NCI-H1048 (cell line): ENCODE measurements at regions not wholly inside any gene's neighbourhood (a gene's known extent, or its start where the extent isn't known, plus 50 kb on each side); places are given as distances from the start of the nearest gene placed in this dataset.
"Not testable (repeated sequence)": the region's sequence is repeated elsewhere in the genome, so short reads cannot be mapped to it uniquely, and the experiment has no call there.

ENCODE experiments used
- DNase-seq: peaks from one replicate; lab custom pipeline; 2025; lab: John Stamatoyannopoulos, UW

DNA sequence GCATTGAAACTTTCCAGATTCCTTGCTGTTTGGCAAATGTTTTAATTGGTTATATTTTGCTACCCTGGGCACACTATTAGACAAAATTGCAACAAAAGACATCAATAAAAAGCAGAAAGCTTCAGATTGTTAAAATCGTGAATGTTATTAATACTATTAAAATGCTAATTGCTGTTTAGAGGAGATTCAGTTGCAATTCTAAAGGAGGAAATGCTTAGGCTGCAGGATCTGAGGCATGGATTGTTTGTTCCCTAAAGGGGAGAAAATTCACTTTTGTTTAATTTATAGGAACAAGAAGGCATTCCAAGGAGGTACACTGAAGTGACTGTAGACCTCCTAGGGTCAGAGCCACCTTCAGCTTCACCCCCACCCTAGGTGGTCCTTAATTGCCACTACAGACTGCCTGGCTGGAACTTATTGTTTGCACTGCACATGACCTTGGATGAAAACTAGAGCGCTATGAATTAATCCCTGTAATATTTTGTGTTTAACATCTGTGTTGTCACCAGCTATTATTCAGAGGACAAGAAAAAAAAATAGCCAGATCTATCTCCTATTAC, 1266.9 kb upstream of the ADGRL2 start:
- no peak for DNase-seq

DNA sequence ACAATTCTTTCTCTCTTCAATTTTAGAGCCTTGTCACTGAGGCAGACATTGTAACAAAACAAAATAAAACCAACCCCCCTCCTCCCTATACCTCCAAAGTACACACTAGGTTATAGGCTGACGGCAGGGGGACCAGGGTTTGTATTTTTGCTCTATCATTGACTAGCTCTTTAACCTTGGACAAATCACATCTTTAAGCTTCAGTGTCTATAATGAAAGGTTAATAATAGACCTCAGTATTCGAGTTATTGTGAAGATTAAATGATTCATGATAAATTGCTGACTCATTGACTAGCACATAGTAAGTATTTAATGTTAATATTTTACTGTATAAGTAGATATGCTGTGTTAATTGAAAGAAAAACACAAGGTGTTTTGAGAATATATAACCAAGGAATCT, 1267.6 kb upstream of the ADGRL2 start:
- DNase-seq: no peak

DNA sequence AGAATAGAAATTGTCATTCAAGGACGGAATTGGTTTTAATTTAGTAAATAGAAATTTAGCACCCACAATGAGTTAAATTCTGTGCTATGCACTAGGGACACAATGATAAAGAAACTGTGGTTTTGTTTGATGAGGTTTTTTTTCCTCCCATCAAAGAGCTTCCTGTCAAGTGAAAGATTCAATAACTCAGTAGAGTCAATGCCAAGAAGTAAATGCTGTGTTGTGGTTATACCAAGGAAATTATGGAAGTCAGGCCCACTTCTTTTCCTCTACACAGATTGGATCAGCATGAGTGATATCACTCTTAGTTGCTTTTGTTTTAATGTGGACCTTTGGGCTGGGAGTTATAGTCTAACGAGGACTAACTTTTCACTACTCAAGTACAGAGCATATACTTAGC, 1269.6 kb upstream of the ADGRL2 start:
- no peak for DNase-seq

DNA sequence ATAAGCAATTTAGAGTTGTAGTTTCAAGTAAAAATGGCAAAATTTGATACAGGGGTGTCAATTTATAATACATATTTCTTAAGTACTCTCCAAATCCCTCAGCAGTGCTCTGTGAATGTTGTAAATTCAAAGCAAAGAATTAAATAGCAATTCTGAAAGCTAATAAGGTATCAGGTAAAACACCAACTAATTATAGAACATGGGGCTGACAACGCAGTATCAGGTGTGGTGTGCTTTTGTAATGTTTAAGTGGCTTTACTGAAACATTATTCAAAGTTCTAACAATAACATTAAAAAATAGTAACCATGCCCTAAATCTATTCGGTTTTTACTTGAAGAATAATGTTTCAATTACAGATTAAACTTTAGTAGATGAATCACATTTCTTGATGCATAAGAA, 1271.2 kb upstream of the ADGRL2 start:
- DNase-seq: no peak

DNA sequence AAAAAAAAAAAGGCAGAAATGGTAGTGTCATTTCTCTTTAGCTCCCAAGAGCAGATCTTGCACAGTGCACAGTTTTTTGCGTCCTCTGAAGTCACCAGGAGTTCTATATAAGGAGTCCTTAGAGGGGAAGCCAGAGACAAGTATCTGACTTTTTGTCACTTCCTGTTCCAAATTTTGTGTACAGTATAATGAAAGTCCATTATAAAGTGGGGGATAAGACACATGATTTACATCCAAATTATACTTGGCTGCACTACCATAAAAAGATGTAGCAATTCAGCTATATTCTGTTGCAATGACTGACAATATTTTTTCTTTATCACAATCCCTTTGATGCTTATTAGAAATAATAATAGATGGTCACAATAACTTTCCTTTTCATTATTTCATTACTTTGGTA, 1276.9 kb upstream of the ADGRL2 start:
- DNase-seq: no peak

DNA sequence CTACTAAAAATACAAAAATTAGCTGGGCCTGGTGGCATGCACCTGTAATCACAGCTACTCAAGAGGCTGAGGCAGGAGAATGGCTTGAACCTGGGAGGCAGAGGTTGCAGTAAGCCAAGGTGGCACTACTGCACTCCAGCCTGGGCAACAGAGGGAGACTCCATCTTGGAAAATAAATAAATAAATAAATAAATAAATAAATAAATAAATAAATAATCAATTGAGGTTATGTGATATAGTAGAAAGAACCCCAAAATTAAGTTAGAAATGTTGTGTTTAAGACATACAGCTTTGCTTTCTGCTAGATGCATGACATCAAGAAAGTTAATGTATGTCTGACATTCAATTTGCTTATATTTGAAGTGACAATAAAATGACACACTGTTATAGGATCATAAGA, 1277.7 kb upstream of the ADGRL2 start:
- DNase-seq: not testable (repeated sequence)

DNA sequence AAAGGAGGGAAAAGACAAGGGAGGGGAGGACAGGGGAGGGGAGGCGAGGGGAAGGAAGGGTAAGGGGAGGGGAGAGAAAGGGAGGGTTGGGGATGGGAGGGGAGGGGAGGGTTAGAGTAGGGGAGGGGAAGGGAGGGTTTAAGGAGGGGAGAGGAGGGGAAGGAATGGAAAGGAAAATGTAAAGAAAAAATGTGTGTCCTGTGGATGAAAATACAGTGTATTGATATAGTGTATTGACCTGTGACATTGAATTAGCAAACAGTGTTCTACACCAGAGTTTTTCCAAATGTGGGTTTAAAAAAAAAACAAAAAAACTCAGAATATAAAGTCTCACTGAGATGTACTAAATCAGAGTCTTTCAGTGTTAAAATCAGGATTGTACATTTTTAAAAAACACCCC, 1279.8 kb upstream of the ADGRL2 start:
- DNase-seq: no peak

DNA sequence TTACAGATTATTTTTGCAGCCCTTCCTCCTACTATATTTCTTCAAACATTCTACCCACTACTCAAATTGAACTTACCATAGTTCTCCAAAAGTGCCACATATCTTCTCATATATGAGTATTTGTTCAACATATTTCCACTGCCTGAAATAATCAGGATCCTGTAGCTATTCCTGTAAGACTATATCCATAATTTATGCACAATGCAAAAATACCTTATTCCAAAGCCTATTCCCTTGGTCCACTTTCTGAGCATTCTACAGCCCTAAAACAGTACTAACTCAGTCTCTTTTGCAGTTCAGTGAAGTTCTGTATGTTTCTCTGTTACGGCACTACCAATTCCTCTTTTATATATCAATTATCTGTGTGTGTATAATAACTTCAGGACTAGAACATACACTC, 1283.7 kb upstream of the ADGRL2 start:
- no peak for DNase-seq

DNA sequence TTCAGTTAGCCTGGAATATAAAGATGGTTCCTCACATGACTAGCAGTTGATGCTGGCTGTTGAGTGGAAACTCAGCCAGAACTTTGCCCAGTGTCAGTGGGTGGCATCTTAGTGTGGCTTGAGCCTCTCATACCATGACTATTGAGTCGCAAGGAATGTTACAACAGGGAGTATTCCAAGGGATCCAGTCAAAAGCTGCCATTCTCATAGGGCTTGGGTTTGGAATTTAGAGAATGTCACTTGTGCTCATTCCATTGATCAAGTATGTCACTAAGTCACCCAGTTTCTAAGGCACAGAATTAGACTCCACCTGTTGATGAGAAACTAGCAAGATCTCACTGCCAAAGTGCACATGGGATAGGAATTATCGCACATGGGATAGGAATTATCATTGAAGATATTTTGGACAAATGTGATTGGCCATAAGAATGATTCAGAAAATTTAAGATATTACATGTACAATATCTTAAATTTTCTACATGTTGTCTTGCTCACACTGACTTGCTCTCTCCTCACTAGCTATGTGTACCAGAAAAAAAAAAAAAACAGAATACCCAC, 1290.7 kb upstream of the ADGRL2 start:
- no peak for DNase-seq

DNA sequence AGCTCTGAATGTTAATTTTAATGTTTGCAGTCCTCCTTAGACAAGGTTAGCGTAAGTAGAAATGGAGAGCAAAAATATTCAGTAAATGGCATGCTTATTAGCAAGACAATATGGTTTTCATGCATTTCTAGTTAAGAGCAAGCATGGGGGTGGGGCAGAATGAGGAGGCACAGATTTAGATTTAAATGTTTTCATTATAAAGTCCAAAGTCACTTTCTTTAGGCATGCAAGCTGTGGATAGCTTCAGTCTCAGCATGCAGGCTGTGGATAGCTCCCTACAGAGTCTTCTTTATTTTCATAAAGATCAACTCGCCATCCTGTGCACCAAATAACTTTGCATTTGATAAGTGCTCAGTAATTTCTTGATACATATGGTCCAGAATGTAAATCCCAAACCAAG, 1294.5 kb upstream of the ADGRL2 start:
- DNase-seq: no peak

DNA sequence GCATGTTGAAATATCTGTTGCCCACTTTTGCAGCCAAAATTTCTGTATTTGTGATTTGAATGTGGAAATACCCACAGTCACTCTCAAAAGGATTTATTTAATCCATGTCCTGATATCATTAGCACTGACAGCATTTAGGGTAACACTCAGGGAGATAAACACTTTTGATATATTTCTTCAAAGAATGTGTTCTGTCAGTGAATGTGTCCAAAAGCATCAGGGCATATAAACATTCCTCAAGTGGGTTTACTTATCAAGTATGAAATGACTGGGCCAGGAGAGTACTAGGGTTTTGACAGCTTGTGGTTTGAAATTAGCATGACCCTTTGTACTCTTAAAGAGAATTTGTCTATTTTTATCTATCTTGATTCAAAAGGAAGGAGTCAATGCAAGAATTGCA, 1302.1 kb upstream of the ADGRL2 start:
- no peak for DNase-seq

DNA sequence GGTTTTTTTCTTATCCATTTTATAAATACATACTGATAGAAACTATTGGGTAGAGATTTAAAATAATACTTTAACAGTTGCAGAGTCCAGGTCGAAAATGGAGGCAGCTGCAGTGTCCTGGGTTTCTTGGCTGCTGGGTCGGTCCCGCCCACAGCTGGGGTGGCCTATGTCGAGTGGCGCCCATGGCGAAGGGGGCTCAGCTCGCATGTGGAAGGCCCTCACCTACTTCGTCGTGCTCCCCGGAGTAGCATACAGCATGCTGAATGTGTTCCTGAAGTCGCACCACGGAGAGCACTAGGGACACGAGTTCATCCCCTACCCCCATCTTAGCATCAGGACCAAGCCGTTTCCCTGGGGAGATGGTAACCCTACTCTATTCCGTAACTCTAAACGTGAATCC, 1304.9 kb upstream of the ADGRL2 start:
- DNase-seq: no peak

DNA sequence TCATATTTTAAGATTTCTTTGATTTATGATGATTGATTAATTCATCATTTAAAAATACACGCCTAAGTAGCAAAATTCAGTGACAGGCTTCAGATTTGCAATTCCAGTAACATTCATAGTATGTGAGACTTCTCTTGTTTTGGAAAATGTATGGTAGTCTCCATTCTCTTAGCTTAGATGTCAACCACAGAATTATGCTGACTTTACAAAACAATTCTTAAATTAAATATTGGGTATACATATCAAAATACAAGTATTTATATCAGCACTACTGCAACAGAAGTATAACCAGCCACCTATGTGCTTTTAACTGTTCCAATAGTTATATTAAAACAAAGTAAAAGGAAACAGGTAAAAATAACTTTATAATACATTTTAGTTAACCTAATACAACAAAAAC, 1328.6 kb upstream of the ADGRL2 start:
- DNase-seq: no peak

DNA sequence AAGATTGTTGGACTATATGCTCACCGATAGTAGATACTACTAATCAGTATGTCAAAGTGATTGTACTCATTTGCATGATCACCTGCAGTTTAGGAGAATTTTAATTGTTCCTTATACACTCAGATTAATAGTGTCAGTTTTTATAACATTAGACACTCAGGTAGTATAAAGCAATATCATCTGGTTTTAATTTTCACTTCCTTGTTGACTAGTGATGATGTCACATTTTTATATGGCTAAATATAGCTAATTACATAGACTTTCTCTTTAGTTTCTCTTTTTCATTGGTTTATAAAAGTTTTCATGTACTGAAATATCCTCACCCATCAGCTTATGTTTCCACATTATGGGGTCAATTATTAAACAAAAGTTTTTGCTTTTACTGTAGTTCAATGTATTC, 1332.4 kb upstream of the ADGRL2 start:
- no peak for DNase-seq

DNA sequence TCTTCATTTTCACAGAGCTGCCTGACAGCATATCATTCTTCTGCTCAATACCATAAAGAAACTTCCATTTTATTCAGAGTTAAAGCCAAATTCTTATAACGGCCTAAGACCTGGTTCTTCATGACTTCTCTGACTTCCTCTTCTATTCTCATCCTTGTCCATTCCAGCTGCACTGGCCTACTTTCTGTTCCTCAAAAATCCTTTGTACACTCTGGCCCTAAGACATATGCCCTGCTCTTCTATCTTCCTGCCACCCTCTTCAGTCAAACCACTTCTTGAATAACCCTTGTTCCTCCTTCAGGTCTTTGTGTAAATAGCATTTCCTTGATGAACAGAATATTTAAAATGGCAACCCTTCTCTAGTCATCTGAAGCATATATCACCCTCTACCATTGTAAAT, 1338.7 kb upstream of the ADGRL2 start:
- no peak for DNase-seq

DNA sequence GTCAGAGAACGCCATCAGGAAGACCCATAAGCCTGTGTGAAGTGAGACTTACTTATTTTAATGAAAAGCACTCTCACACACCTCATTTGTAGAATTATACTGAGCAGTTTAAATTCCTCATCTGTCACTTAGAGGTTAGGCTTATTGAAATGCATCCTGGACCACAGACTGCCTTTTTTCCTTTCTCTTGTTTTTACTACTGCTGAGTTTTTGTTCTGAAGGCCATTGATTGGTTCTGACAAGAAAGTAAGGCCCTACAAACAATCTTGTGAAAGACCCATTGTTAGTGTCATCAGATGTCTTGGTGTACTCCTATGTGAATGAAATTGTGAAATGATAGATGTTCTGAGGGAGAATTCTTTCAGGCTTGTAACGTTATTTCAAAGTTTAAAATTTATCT, 1343.3 kb upstream of the ADGRL2 start:
- DNase-seq: no peak

DNA sequence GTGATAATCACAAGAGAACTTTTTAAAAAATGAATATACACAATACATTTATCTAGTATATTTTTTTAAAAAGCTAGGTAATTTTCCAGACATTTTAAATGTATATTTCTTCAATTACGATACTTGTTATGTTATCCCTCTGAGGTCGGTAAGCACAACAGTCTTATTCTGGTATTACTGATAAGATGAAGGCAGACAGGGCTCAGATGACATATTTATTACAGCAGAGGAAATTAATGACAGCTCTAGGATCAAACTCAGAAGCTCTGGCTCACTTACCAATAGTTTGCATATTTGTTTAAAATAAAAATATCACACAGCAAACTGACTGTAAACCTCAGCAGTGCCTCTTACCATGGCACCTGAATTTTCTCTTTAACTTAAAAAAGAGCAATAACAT, 1347.0 kb upstream of the ADGRL2 start:
- no peak for DNase-seq

DNA sequence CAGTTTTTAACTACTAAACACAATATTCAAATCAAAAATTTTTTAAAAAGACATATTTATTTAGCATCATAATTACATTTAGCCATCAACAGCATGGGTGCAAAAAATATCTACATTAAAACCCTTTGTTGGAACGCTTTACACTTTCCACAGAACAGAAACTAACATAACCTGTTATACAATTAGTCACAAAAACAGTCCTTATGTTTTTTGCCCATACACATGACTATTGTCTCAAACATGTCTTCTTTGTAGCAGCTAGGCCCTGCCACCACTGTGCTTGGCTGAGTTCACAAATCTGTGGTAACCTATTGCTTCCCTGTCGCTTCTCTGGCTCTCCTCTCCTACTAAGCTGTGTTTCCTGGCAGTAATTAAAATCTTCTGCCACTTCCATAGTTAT, 1350.0 kb upstream of the ADGRL2 start:
- no peak for DNase-seq

DNA sequence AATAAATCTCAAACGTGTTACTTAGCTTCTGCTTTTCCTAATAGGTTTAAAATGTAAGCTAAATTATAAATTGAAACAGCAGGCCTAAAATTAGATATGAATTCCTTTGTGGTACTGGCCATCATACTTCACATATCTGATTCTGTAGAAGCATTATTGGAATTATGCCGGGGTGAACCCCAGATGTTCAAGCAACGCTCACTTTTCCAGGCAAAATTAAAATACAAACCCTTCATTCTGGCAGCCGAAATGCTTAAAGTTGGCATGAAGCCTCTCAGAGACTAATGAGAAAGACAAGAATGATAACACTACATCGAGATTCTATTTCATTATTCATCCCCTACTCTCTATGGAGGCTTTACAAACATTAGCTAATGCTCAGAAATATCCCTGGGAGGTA, 1352.7 kb upstream of the ADGRL2 start:
- DNase-seq: no peak

DNA sequence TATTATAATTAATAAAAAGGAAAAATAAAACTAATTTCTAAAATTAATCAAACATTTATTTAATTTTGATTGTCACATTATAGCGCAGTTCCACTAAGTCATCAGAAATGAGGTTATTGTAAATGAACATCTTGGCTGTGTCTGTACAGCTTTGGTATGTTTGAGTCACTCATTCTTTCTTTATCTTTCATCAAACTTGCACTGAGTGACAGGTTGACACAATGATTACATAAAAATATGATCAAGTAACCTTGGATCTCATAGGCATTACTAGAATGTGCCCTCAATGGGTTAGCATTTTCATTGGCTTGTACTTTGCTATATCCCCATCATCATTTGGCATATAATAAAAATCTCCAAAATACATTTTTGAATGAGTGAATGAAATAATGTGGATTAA, 1353.2 kb upstream of the ADGRL2 start:
- no peak for DNase-seq

DNA sequence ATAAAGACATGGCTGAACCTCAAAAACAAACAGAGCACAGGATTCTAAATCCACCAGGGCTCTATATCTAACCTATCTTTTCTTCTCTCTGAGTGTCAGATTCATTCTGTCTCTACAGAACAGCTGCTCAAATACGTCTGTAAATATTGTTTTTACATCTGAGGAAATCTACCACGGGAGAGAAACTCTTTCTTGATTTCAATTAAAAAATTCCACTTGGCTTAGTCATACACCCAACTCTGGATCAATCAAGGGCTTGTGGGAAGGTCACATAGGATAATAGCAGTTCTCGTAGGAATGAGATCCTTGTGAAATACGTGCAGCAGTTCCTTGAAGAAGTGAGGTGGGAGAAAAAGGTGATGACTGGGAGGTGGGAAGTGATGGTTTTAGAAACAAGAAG, 1355.7 kb upstream of the ADGRL2 start:
- no peak for DNase-seq

DNA sequence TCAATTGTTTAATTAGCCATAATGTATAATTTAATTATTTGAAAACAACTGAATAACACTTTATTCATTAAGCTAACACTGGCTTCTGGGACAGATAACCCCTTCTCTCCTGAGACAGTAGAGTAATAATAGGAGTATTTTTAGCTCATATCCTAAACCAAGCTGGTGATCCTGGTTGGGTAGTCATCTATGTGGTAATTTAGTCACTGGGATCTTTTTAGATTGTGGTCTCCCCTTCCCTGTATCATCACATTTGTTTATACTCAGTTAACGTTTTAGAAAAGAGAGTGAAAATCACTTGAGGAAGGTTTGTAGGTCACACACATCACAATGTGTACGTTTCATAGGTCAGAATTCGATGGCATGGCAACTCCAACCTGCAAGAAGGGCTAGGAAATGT, 1356.6 kb upstream of the ADGRL2 start:
- DNase-seq: no peak

DNA sequence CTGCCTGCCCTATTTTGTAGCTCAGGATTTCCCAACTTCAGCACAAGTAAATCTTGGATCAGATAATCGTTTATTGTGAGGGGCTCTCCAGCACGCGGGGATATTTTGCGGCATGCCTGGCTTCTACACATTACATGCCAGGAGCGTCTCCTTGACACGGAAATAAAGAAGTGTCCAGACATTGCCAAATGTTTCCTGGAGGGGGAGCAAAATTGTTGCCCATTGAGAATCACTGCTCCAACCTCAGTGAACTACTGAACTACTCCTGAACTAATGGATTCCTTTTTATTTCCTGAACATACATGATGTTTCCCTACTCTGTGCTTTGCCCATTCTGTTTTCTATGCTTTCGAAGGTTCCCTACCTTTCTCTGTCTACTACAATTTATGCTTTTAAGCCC, 1359.1 kb upstream of the ADGRL2 start:
- DNase-seq: no peak

DNA sequence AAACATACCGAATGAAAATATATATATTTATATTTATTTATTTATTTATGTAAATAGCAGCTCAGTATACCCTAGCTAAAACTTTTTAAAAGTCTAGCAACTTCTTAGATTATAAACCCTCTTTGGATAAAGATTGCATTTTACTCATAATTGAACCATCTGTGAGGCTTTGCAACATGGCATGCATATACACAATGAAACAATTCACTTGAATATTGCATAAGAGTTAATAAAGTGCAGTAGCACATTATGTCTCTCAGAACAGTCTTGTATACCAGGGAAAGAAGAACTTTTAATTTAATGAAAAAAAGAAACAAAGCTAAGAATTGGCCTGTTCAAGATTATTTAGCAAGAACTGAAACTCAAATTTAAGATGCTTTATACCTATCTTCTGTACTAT, 1363.9 kb upstream of the ADGRL2 start:
- no peak for DNase-seq

DNA sequence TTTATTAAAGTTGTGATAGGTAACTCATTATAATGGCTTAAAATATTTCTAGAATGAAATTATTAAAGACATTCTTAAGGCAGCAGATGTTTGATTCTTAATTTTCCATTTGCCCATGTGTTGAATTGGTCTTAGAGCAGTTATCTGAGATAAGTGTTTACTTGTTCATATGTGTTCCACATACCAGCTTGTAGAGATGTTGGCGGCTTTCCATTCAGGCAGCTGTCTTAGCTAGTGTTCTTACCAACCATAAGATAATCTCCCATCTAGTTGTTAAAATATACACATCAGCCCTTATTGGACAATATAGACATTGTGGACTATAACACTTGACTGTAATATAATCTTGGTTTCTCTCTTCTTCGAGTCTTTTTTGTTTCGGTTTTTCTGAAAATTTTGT, 1372.9 kb upstream of the ADGRL2 start:
- DNase-seq: no peak
